ENCODE measurements at regions not wholly inside any gene's neighbourhood (a gene's known extent, or its start where the extent isn't known, plus 50 kb on each side); places are given as distances from the start of the nearest gene placed in this dataset.

DNA sequence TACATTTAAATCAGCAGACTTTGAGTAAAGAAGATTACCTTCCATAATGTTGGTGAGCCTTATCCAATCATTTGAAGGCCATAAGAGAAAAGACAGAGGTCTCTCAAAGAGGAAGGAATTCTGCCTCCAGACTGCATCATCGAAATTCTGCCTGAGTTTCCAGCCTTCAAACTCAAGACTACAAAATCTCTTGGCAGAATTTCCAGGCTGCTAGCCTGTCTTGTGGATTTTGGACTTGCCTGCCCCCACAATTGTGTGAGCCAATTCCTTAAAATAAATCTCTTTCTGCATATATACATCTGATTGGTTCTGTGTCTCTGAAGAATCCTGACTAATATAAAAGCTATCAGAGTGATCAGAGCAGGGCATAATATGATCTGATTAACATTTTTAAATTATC is 216.6 kb upstream of the CPHXL start:
- Histone ChIP-seq H3K36me3 (no peaks in the 10 kb centered on the region), H3K27ac (no peak overlapping the region), H3K4me3 (no peak overlapping the region), H3K4me1 (ENCODE audit: insufficient read depth) (no peaks in the 10 kb centered on the region), H3K9me3 (no peaks in the 10 kb centered on the region), H3K27me3 (no peaks in the 10 kb centered on the region)
- DNase-seq, result no peak
- 26 to 60% (median 60%) methylated on average over 1 of the region's 1 CpG for WGBS, 3 donors
- TF ChIP-seq, protein P1, sequence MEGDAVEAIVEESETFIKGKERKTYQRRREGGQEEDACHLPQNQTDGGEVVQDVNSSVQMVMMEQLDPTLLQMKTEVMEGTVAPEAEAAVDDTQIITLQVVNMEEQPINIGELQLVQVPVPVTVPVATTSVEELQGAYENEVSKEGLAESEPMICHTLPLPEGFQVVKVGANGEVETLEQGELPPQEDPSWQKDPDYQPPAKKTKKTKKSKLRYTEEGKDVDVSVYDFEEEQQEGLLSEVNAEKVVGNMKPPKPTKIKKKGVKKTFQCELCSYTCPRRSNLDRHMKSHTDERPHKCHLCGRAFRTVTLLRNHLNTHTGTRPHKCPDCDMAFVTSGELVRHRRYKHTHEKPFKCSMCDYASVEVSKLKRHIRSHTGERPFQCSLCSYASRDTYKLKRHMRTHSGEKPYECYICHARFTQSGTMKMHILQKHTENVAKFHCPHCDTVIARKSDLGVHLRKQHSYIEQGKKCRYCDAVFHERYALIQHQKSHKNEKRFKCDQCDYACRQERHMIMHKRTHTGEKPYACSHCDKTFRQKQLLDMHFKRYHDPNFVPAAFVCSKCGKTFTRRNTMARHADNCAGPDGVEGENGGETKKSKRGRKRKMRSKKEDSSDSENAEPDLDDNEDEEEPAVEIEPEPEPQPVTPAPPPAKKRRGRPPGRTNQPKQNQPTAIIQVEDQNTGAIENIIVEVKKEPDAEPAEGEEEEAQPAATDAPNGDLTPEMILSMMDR (IDR thresholded peaks at IDR 0.05), result no peak
- no peak for TF ChIP-seq POLR2A (IDR thresholded peaks at IDR 0.05)
- TF ChIP-seq EP300 (IDR thresholded peaks at IDR 0.05), result no peak
- intact Hi-C loops (cut with DNase I), result no loop called here

GRCh38 chr16:75943705-75944514 is 217.6 kb upstream of the CPHXL start:
- no peaks in the 10 kb centered on the region for H3K36me3 ChIP-seq
- H3K27me3 ChIP-seq, result no peaks in the 10 kb centered on the region
- no peak overlapping the region for H3K27ac ChIP-seq
- H3K4me1 ChIP-seq (ENCODE audit: insufficient read depth), result no peaks in the 10 kb centered on the region
- DNase-seq, result no peak
- WGBS, 3 donors, result 62 to 63% (median 63%) methylated on average over 5 to 6 of the region's 6 CpGs
- TF ChIP-seq POLR2A (IDR thresholded peaks at IDR 0.05) (no peak), EP300 (IDR thresholded peaks at IDR 0.05) (no peak)
- TF ChIP-seq, protein P1 (IDR thresholded peaks at IDR 0.05), result no peak
- H3K4me3 ChIP-seq, result no peak overlapping the region
- intact Hi-C loops (cut with DNase I), result no loop called here
- no peaks in the 10 kb centered on the region for H3K9me3 ChIP-seq

DNA sequence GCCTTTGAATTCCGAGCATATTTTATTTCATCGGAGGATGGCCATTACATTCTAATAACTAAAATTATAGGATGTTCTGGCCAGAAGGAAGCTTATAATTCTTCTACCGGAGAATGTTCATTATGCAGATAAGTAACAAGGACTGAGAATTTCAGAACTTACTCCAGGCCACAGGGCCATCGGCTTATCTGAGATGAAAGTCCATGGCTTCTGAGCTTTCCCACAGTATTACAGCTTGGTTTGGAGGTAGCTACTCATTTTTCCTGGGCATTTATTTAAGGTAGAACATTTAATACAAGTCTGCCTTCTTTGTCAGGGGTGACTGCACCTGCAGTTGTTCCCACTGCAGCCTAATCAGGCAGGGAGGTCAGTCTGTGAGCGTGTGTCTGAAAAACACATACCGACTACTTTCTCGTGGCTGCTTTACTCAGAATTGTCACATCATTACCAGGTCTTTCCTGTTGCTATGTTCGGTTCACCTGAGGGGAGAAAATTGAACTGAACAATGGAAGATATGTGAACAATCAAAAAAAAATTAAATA is 219.7 kb upstream of the CPHXL start:
- no peaks in the 10 kb centered on the region for H3K27me3 ChIP-seq
- DNase-seq, result no peak
- intact Hi-C loops (cut with DNase I), result no loop called here
- no peaks in the 10 kb centered on the region for H3K9me3 ChIP-seq
- TF ChIP-seq POLR2A (IDR thresholded peaks at IDR 0.05) (no peak), EP300 (IDR thresholded peaks at IDR 0.05) (no peak)
- TF ChIP-seq, protein P1 (IDR thresholded peaks at IDR 0.05), result no peak
- 64 to 82% (median 76%) methylated on average over 8 of the region's 8 CpGs for WGBS, 3 donors
- no peaks in the 10 kb centered on the region for H3K36me3 ChIP-seq
- no peak overlapping the region for H3K27ac ChIP-seq
- H3K4me3 ChIP-seq, result no peak overlapping the region
- H3K4me1 ChIP-seq (ENCODE audit: insufficient read depth), result no peaks in the 10 kb centered on the region

DNA sequence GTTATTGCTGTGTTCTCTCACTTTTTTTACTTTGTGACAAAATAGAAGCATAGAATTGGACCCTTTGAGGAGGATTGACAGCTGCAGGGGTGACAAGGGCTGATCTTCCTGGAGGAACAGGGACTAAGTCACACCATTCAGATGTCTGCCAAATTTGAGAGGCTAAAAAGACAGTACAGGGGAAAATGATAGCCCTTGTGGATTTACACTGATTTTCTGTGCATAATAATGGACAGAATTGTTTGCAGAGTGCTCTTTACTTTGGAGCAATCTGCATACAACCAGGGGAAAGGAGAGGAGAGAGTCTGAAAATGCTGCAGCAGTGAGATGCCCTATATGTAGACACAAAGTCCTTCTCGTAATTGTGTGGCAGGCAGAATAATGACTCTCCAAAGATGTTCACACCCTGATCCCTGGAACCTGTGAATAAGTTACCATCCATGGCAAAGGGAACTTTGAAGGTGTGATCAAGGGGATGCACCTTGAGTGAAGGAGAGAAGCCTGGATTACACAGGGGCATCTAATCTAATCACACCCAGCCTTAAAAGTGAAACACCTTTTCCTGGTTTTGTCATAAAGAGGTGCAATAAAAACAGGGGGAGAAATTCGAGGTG is 221.4 kb upstream of the CPHXL start:
- no peaks in the 10 kb centered on the region for H3K9me3 ChIP-seq
- DNase-seq, result no peak
- TF ChIP-seq EP300 (IDR thresholded peaks at IDR 0.05) (no peak), POLR2A (IDR thresholded peaks at IDR 0.05) (no peak)
- TF ChIP-seq, protein P1 (IDR thresholded peaks at IDR 0.05), result no peak
- no peak overlapping the region for H3K27ac ChIP-seq
- no peaks in the 10 kb centered on the region for H3K27me3 ChIP-seq
- WGBS, 3 donors, result 49 to 60% (median 56%) methylated on average over 2 of the region's 2 CpGs
- H3K4me3 ChIP-seq, result no peak overlapping the region
- H3K36me3 ChIP-seq, result no peaks in the 10 kb centered on the region
- intact Hi-C loops (cut with DNase I), result no loop called here
- H3K4me1 ChIP-seq (ENCODE audit: insufficient read depth), result no peaks in the 10 kb centered on the region
